DMS53 (cell line): ENCODE measurements at regions not wholly inside any gene's neighbourhood (a gene's known extent, or its start where the extent isn't known, plus 50 kb on each side); places are given as distances from the start of the nearest gene placed in this dataset.

Source experiments
- DNase-seq: peaks from one replicate; lab custom pipeline; 2025; lab: John Stamatoyannopoulos, UW

DNA sequence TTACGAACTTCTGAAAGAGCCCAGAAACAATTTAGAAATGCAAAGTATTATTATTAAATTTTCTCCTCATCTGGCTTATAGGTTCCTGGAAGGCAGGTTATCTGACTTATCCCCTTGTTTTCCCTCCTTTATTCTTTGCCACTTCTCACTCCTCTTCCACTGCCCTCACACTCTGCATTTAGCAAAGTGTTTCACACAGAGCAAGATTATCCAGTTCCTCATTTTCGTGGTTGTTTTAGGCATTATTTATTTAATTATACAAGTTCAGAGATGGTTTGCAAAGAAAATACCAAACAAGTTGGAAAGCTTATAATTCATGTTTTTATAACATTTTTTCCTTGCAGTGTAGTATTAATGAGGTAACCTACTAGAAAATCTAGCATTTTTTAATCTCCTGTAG, 544.9 kb downstream of the NSUN3 start:
- DNase-seq = no peak

- no peak for DNase-seq
Observed at GRCh38 chr3:94609908-94610307, 547.0 kb downstream of the NSUN3 start.

GRCh38 chr3:94611596-94611995, 548.7 kb downstream of the NSUN3 start:
- DNase-seq = no peak

GRCh38 chr3:94612631-94613030, 549.8 kb downstream of the NSUN3 start:
- DNase-seq = no peak

DNA sequence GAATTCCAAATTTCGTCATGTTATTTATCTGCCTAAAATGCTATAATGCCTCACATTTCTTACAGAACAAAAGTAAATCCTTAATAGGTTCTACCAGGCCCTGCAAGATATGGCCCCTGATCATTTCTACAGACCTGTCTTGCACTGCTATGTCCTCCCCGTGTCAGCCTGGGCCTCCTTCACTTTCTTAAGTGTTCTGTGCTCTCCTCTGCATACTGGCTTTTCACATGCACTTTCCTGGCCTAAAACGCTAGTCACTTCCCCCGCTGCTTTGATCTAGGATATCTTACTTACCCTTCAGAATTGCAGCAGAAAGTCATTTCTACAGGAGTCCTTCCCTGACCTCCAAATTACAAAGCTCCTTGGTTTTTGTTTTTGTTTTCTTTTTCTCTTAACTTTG, 551.3 kb downstream of the NSUN3 start:
- no peak for DNase-seq

DNA sequence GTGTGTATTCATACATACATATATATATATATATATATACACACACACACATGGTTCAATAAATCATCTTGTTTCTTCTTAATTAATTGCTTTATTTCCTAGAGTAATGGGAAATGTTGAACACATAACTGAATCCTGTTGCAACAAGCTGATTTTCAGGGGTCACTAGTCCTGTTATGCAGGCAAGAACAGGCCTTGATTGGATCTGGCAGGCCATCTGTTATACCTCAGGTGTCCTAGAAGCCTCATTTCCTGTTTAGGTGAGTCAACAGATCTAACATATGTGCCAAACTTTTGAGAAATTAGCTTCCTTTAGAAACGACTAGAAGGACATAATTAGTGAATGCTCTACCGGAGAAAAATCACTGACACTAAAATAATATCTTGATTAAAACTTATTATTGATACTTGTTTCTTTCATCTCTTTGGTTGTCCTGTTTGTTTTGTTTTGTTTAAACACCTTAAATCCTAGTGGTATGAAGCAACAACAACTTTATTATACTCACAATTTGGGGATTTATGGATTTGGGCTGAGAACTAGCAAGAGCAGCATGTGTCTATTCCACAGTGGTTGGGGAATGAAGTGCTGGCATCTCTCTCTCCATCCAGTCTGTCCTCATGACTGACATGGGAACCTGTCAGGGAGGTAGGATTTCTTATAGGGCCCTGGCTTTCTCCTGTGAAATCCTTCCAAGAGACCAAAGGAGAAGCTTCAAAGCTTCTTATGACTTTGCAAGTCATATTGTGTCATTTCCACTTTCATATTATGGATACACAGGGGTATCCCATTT, 552.6 kb downstream of the NSUN3 start:
- DNase-seq = peak; percentile 66

DNA sequence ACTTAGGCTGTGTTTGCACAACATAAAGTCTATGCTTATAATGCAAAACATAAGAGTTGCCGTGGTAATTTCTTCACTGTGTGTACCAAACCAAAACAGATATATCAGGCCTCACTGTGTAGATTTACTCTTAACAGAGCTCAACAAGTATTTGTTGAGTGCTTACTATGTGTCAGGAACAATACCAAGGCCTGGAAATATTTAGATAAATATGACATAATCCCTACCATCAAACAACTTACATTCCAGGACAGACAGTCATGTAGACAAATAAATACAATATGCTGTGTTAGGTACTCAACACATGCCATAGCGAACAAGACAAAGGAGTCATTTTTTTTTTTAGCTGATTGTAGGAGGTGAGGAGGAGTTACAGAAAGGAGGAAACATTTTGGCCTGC, 554.0 kb downstream of the NSUN3 start:
- peak; percentile 94 for DNase-seq

GRCh38 chr3:94617312-94617711, 554.5 kb downstream of the NSUN3 start:
- peak; percentile 37 for DNase-seq

GRCh38 chr3:94619643-94620042, 556.8 kb downstream of the NSUN3 start:
- DNase-seq = no peak

DNA sequence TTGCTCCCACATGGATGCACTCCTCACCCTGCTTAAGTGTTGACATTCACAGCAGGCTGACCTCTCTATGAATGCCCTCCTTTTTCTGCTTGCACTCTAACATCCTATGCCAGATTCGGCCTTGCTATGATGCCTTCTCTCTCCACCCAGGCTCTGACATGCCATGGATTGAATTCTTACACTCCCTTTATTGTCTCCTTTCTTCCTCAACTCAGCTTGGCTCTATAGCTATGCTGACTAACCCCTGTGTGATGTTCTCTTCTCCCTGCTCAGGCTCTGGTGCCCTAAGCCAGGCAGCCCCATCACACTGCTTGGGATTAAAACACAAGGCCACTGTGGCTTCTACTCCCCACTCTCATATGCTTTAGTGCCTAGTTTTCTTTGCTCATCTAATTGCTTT, 563.7 kb downstream of the NSUN3 start:
- peak; percentile 73 for DNase-seq

- no peak for DNase-seq
Observed at GRCh38 chr3:94627689-94628088, 564.8 kb downstream of the NSUN3 start.

GRCh38 chr3:94643400-94643799, 580.5 kb downstream of the NSUN3 start:
- DNase-seq = peak; percentile 27

- DNase-seq = no peak
Observed at GRCh38 chr3:94645790-94646189, 582.9 kb downstream of the NSUN3 start.

- DNase-seq = peak; percentile 51
Observed at GRCh38 chr3:94647131-94647530, 584.3 kb downstream of the NSUN3 start.

DNA sequence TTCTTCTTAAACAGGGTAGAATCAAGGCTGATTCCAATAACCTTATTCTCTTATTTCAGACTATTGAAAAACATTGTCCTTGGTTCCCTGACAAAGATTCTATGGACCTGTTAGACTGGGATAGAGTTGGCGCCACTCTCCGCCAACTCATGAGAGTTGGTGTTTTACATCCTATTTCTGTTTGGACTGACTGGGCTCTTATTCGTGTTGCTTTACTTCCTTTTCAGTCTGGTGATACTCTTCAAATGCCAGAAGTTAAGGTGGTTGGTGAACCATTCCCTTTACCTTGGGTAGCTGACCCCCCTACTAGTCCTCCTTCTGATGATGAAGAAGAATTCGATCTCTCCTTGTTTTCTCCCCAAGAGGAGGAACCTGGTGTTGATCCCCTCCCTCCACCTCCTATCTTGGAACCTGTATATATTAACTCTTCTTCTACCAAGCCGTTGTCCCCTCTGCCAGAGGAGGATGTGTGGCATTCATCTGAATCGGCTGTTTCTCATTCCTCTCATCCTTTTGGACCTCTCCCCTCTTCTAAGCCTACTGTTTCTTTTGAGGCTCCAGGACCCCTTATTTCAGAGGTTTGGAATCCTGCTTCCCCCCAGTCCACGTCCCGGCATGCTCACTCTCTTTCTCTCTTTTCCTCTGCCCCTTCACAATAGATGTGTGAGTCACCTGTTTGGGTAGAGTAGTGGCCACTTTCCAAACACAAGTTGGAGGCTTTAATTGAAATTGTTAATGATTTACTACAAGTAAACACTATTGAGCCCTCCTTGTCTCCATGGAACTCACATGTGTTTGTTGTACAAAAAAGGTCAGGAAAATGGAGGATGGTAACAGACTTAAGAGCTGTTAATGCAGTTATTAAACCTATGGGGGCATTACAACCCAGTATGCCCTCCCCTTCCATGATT, 585.7 kb downstream of the NSUN3 start:
- peak; percentile 95 for DNase-seq

GRCh38 chr3:94654096-94654495, 591.2 kb downstream of the NSUN3 start:
- DNase-seq = no peak

- no peak for DNase-seq
Observed at GRCh38 chr3:94665922-94666321, 603.1 kb downstream of the NSUN3 start.

DNA sequence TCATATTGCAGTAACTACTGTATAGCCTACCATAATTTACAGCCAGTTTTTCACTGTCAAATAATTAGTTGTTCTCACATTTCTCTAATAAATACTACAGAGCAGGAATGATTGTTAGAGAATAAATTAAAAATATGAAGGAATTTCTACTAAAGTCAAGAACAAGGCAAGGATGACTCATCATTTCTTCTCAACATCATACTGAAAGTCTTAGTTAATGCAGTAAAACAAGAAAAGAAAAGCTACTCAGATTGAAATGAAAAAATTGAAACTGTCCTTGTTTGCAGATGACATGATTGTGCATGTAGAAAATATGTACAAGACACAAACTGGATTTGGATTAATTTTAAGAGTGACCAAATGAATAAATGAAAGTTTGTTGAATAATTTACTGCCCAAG, 608.2 kb downstream of the NSUN3 start:
- DNase-seq = no peak

DNA sequence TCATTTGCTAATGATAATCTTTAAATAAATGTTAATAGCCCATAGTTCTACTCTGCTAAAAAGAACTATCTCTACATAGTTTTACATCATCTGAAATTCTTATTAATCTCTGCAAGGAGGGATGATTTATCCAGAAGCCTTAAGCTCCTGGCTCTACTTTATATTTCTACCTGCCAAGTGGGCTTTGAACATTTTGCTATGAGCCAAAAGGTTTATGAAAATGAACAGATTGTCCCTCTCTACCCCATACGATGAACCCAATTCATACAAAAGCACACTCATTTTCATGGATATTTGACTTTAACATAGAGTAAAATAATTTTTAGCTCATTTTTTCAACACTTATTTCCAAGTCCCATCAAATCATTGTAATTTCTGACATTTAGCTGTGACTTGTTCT, 611.0 kb downstream of the NSUN3 start:
- no peak for DNase-seq

GRCh38 chr3:94686208-94686607, 623.3 kb downstream of the NSUN3 start:
- DNase-seq = peak; percentile 7

DNA sequence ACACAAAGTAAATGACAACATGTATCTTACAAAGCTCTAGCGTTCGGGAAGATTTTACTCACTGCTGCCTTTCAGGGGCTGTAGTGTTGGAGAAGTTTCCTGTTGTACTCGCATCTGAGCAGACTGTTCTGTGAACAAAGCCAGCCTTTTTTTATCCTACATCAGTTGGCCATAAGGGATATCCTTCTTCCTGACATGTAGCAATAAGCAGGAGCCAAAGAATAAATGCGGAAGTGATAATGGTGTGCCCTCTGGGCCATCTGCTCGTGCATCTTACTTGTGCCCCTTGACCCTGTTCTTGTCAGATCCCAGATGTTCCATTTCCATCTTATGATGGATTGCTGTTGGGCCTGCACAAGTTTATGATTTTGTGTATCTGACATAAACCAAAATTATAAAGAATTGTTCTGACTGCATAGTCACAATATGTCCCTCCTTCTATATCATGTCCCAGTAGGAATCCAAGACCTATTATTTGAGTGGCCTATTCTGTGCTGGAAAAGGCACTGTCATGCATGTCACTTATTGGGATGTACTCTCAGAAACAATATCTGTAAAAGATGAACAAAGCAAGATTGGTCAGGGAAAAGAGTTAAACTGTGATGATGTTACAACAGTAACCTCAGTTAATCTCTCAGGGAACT, 631.3 kb downstream of the NSUN3 start:
- DNase-seq = no peak

DNA sequence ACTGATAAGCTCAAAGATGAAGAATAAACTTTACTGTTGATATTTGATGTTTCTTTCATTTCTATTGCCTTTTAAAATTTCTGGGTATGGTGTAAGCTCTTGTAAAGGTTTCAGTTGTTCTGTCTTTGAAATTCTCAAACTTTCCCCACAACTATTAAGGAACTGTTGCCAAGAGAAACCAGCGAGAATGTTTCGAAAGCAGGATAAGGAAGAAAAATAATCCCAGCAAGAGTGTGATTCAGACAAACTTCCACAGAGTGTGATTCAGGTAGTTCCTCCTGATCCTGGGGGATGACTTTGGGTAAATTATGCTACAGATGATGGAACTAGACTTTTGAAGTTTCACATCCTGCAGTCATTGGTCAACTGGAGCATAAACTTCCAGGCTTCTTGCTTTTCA, 632.0 kb downstream of the NSUN3 start:
- no peak for DNase-seq

DNA sequence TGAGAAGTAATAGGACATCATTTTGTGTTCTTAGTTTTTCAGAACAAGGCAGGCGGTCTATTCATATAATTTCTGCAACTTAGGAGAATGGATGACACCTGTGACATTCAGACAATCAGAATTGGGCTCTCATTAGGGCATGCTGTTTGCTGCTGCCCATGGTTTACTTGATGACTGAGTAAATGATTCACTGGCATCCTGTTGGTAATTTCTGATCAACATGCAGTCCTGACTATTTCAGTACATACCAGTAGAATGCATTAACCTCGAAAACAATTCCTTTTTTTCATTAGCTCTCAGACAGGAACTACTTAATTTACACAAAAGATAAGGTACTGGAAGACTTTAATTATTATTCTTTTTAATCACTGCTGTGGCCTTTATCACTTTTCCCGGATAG, 641.6 kb downstream of the NSUN3 start:
- no peak for DNase-seq
